GM12878 (cell line): ENCODE measurements at regions not wholly inside any gene's neighbourhood (a gene's known extent, or its start where the extent isn't known, plus 50 kb on each side); places are given as distances from the start of the nearest gene placed in this dataset.

Source experiments
- ATAC-seq: fragments of 200-7000 bp; cut with Tn5 transposase; 3 replicates; pipeline ENCODE4 v1.9.1; 2020; ENCODE audit warnings: mild to moderate bottlenecking, moderate library complexity
- BruUV-seq: library from RNA; stranded (reverse); fragments of 400-500 nt; replicated peaks from 2 replicates; lab custom pipeline; 2021; lab: Mats Ljungman, UMichigan
- CTCF ChIA-PET: fragments of 300-600 bp; sonication (Branson Sonifier 250); formaldehyde crosslinking; extraction: SDS; loops from one replicate; lab custom pipeline; 2021; ENCODE audit warnings: inconsistent platforms; lab: Yijun Ruan, JAX
- POLR2A ChIA-PET: fragments of 350-600 bp; formaldehyde crosslinking; extraction: SDS; loops from one replicate; lab custom pipeline; 2021; ENCODE audit warnings: inconsistent platforms; lab: Charles Lee
- RAD21 ChIA-PET: fragments of 300-600 bp; sonication (Branson Sonifier 250); formaldehyde crosslinking; loops from one replicate; lab custom pipeline; 2023; ENCODE audit warnings: antibody characterized with exemption; ENCODE audit not compliant: unreplicated experiment; lab: Charles Lee
- SMC1A ChIA-PET: fragments of 300-600 bp; sonication (Branson Sonifier 250); formaldehyde crosslinking; loops from one replicate; lab custom pipeline; 2023; ENCODE audit not compliant: unreplicated experiment, uncharacterized antibody; lab: Charles Lee
- DNase-seq: peaks from one replicate; pipeline ENCODE4 v3.0.0-alpha.2; 2011; ENCODE audit warnings: low read depth, low spot score
- FAIRE-seq: peaks from 3 replicates; lab custom pipeline; 2011; peaks lifted over from hg19 to GRCh38; lab: Jason Lieb, UNC
- H2AFZ ChIP-seq: 2 replicates; pipeline ENCODE4 v1.6.0; 2011; ENCODE audit warnings: low read depth, low read length, control low read depth; ENCODE audit not compliant: control insufficient read depth
- H3K27ac ChIP-seq: 2 replicates; pipeline ENCODE4 v1.5.1; 2011; ENCODE audit warnings: control low read depth; ENCODE audit not compliant: control insufficient read depth, insufficient read depth
- H3K27me3 ChIP-seq, 2 experiments: replicated peaks in 1 of 2; 2 replicates each; pipeline versions ENCODE4 v1.6.0 to v1.6.1; 2011; ENCODE audit warnings: low read length in 1 of 2; ENCODE audit not compliant: control insufficient read depth in 2 of 2, insufficient read depth in 2 of 2
- H3K36me3 ChIP-seq, 2 experiments: 2 replicates each; pipeline ENCODE4 v1.5.1; 2011; ENCODE audit warnings: low read length in 1 of 2; ENCODE audit not compliant: control insufficient read depth in 2 of 2, insufficient read depth in 2 of 2
- H3K4me1 ChIP-seq: 2 replicates; pipeline ENCODE4 v1.6.1; 2011; ENCODE audit warnings: mild to moderate bottlenecking, low read length, moderate library complexity, mixed read lengths; ENCODE audit not compliant: control insufficient read depth, insufficient read depth
- H3K4me2 ChIP-seq: 2 replicates; pipeline ENCODE4 v1.6.0; 2011; ENCODE audit warnings: control low read depth; ENCODE audit not compliant: control insufficient read depth, insufficient read depth
- H3K4me3 ChIP-seq: fragments of 200-600 bp; sonication (generic); 2 replicates; pipeline ENCODE4 v1.5.1; 2016
- H3K79me2 ChIP-seq: 2 replicates; pipeline ENCODE4 v1.6.0; 2011; ENCODE audit warnings: low read length; ENCODE audit not compliant: control insufficient read depth, insufficient read depth
- H3K9ac ChIP-seq: 2 replicates; pipeline ENCODE4 v1.8.0; 2011; ENCODE audit warnings: low read length, control low read depth, mixed read lengths; ENCODE audit not compliant: control insufficient read depth, insufficient read depth
- H3K9me3 ChIP-seq: replicated peaks from 3 replicates; pipeline ENCODE4 v1.5.1; 2011; ENCODE audit warnings: mild to moderate bottlenecking, low read length; ENCODE audit not compliant: control insufficient read depth, insufficient read depth
- H4K20me1 ChIP-seq: 2 replicates; pipeline ENCODE4 v1.6.0; 2011; ENCODE audit not compliant: control insufficient read depth, insufficient read depth
- BMI1 ChIP-seq: fragments of 450-650 bp; IDR thresholded peaks from 2 replicates; pipeline ENCODE4 v1.6.1; 2016; ENCODE audit warnings: mild to moderate bottlenecking, moderate library complexity, borderline replicate concordance
- CHD1 ChIP-seq: IDR thresholded peaks from 2 replicates; pipeline ENCODE4 v1.6.1; 2012; ENCODE audit warnings: low read depth, low read length, improper control_type of control experiment
- CREB1 ChIP-seq: IDR thresholded peaks from 2 replicates; pipeline ENCODE4 v1.6.1; 2012; ENCODE audit warnings: low read depth, mild to moderate bottlenecking, inconsistent platforms
- MXI1 ChIP-seq: fragments of 150-350 bp; IDR thresholded peaks from 2 replicates; pipeline ENCODE4 v1.6.1; 2011; ENCODE audit warnings: low read depth, mild to moderate bottlenecking, inconsistent platforms, low read length, improper control_type of control experiment
- PAX8 ChIP-seq: fragments of 450-650 bp; IDR thresholded peaks from 2 replicates; pipeline ENCODE4 v1.6.1; 2017; ENCODE audit warnings: mild to moderate bottlenecking, moderate library complexity
- POLR2AphosphoS5 ChIP-seq: IDR thresholded peaks from 2 replicates; pipeline ENCODE4 v1.6.1; 2011; ENCODE audit warnings: mild to moderate bottlenecking, low read length, inconsistent platforms
- RCOR1 ChIP-seq: conservative IDR thresholded peaks from 2 replicates; pipeline ENCODE4 v1.6.1; 2012; ENCODE audit warnings: low read depth, low read length, improper control_type of control experiment
- RELA ChIP-seq: fragments of 450-650 bp; IDR thresholded peaks from 2 replicates; pipeline ENCODE4 v1.8.0; 2014; ENCODE audit warnings: borderline replicate concordance; ENCODE audit not compliant: partially characterized antibody
- RFX5 ChIP-seq: IDR thresholded peaks from 2 replicates; pipeline ENCODE4 v1.6.1; 2011; ENCODE audit warnings: low read depth, low read length, improper control_type of control experiment
- SPI1 ChIP-seq: IDR thresholded peaks from 2 replicates; pipeline ENCODE4 v1.6.1; 2011; ENCODE audit warnings: low read depth, mild to moderate bottlenecking, low read length, moderate library complexity, borderline replicate concordance; ENCODE audit not compliant: insufficient read depth
- SRF ChIP-seq, 2 experiments: IDR thresholded peaks; 2 replicates each; pipeline ENCODE4 v1.6.1; 2011; ENCODE audit warnings: low read depth in 2 of 2, low read length in 2 of 2, mild to moderate bottlenecking in 1 of 2, moderate library complexity in 1 of 2
- SUPT20H ChIP-seq: IDR thresholded peaks from 2 replicates; pipeline ENCODE4 v1.6.1; 2011; ENCODE audit warnings: low read depth, mild to moderate bottlenecking, low read length, moderate library complexity, borderline replicate concordance; ENCODE audit not compliant: control insufficient read depth
- TCF7 ChIP-seq: IDR thresholded peaks from 2 replicates; pipeline ENCODE4 v1.6.1; 2014; ENCODE audit warnings: antibody characterized with exemption, borderline replicate concordance
- YY1 ChIP-seq: IDR thresholded peaks from 2 replicates; pipeline ENCODE4 v1.6.1; 2011; ENCODE audit warnings: low read depth, mild to moderate bottlenecking, low read length
- ZBTB40 ChIP-seq: fragments of 450-650 bp; IDR thresholded peaks from 2 replicates; pipeline ENCODE4 v1.6.1; 2016; ENCODE audit warnings: mild to moderate bottlenecking, moderate library complexity, borderline replicate concordance
- ZNF24 ChIP-seq: fragments of 450-650 bp; IDR thresholded peaks from 2 replicates; pipeline ENCODE4 v1.6.1; 2017; ENCODE audit warnings: antibody characterized with exemption, mild to moderate bottlenecking
- ZNF687 ChIP-seq: fragments of 450-650 bp; IDR thresholded peaks from 2 replicates; pipeline ENCODE4 v1.6.1; 2017; ENCODE audit warnings: mild to moderate bottlenecking, moderate library complexity
- WGBS: methylation state at CpG from one replicate; pipeline ENCODE4 v1.1.6; 2016; ENCODE audit warnings: low lambda C conversion rate; ENCODE audit not compliant: insufficient replicate concordance, insufficient coverage; ENCODE audit errors: missing lambda C conversion rate; 5-methylcytosine and 5-hydroxymethylcytosine counted together
- in situ Hi-C: fragments of 300-500 bp; cut with MboI; formaldehyde crosslinking; loops from 9 replicates; pipeline ENCODE4 v1.14.3; 2018; ENCODE audit warnings: mixed read lengths
- intact Hi-C: fragments of 100-400 bp; cut with micrococcal nuclease; formaldehyde crosslinking; loops from one replicate; pipeline ENCODE4 v1.14.2; 2022; ENCODE audit not compliant: unreplicated experiment

- TF ChIP-seq ZBTB40, result no peak
- no peak for TF ChIP-seq MXI1
- no peak for TF ChIP-seq YY1
- no peak for TF ChIP-seq RFX5
- no peak for TF ChIP-seq SRF (IDR thresholded peaks at IDR 0.05; ENCODE audit: low read depth in 2 of 2, low read length in 2 of 2)
- TF ChIP-seq POLR2AphosphoS5, result no peak
- no peak for TF ChIP-seq SUPT20H
Measured at GRCh38 chr5:66345281-66345680, 201.2 kb downstream of the SREK1 start (continued).

GRCh38 chr5:66346869-66347268 is 202.8 kb downstream of the SREK1 start:
- Histone ChIP-seq H3K36me3 (no peaks in the 10 kb centered on the region), H3K9me3 (no peaks in the 10 kb centered on the region), H4K20me1 (no peaks in the 10 kb centered on the region), H3K27me3 (peaks cover 0 to 2% of the 10 kb centered on the region in 2 experiments; a peak in 1 of 4 replicates), H2AFZ (no peak overlapping the region), H3K4me1 (no peaks in the 10 kb centered on the region), H3K79me2 (no peaks in the 10 kb centered on the region), H3K27ac (no peak overlapping the region), H3K4me2 (no peak overlapping the region), H3K9ac (no peak overlapping the region), H3K4me3 (no peak overlapping the region)
- SMC1A ChIA-PET, result no interaction called here
- BruUV-seq, result no TSS peak
- RAD21 ChIA-PET, result no interaction called here
- intact Hi-C loops (no loop called here), in situ Hi-C loops (no loop called here)
- DNase-seq (no peak), ATAC-seq (no peak), FAIRE-seq (no peak)
- WGBS, result 5% methylated on average over 6 of the region's 6 CpGs
- POLR2A ChIA-PET, result interaction anchor here (0.6 kb wide), 1 partner anchor 473 kb away, joined by 3 read pairs; no protein-coding TSS in a partner anchor
- CTCF ChIA-PET, result interaction anchor here (7.7 kb wide), 1 partner anchor 39 kb away, joined by 40 read pairs; no protein-coding TSS in a partner anchor
- no peak for TF ChIP-seq TCF7
- TF ChIP-seq BMI1, result no peak
- no peak for TF ChIP-seq SPI1
- no peak for TF ChIP-seq CHD1
- no peak for TF ChIP-seq RELA
- TF ChIP-seq ZNF687, result no peak
- TF ChIP-seq RCOR1, result no peak
- TF ChIP-seq PAX8, result no peak
- TF ChIP-seq CREB1, result no peak
- TF ChIP-seq ZNF24, result no peak
